ENCODE measurements at regions not wholly inside any gene's neighbourhood (a gene's known extent, or its start where the extent isn't known, plus 50 kb on each side); places are given as distances from the start of the nearest gene placed in this dataset.

DNA sequence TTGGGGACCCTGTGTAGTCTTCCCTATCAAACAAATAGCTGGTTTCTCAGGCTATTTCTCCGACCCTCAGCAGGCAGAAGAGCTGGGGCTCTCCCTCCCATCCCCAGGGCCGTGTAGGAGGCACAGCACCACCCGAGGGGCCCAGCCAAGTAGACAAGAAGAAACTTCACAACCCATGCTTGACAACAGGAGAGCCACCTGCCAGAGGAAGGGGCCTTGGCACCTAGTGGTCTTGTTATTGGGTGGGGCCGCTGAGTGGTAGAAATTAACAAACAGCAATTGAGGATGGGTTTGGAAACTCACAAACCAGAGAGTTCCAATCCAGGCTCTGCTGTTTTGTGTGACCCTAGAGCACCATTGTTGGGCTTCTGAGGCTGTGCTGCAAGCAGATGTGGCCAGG, 108.5 kb upstream of the CHD6 start:
- POLR2A ChIA-PET, result no interaction called here
- no peak for TF ChIP-seq CTCF (IDR thresholded peaks at IDR 0.05; ENCODE audit: control extremely low read depth, extremely low read depth, low read depth, missing control alignments)
- CTCF ChIA-PET, result interaction anchor here (1.2 to 1.9 kb wide), 5 partner anchors 8 to 33 kb away, joined by 3 to 10 read pairs (median 5); no protein-coding TSS in a partner anchor
- DNase-seq (ENCODE audit: extremely low spot score), result no peak

DNA sequence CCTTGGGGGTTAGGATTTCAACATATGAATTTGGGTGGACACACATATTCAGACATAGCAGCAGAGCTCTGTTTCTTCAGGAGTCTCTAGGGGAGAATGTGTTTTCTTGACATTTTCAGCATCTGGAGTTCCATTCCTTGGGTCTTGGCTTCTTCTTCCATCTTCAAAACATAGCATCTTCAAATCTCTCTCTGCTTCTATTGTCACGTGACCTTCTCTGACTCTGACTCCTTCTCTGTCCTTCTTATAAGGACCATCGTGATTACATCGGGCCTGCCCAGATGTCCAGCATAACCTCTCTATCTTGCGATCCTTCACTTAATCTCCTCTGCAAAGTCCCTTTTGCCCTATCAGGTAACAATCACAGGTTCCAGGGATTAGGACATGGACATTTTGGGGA, 101.0 kb upstream of the CHD6 start:
- CTCF ChIA-PET, result interaction anchor here (0.9 kb wide), 1 partner anchor 15 kb away, joined by 3 read pairs; no protein-coding TSS in a partner anchor
- no peak for TF ChIP-seq CTCF (IDR thresholded peaks at IDR 0.05; ENCODE audit: control extremely low read depth, extremely low read depth, low read depth, missing control alignments)
- POLR2A ChIA-PET, result no interaction called here
- DNase-seq (ENCODE audit: extremely low spot score), result no peak

DNA sequence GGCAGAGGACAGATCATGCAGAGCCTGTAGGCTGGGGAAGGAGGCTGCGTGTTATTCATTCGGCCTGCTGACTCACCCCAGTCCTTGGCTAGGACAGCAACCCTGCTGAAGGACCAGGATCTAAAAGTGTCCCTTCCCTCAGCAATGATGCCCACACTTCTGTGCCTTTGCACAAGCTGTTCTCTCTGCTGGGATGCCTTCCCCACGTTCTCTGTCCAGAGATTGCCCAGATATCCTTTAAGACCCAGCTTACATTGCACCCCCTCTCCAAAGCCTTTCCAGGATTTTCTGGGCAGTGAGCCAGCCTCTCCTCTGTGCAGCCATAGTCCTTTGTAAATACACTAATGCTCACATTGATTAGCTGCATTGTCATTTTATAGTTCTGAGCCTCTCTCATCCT, 99.3 kb upstream of the CHD6 start:
- CTCF ChIA-PET, result interaction anchor here (0.9 to 1.4 kb wide), 3 partner anchors 10 to 66 kb away, joined by 3 to 5 read pairs (median 5); no protein-coding TSS in a partner anchor
- TF ChIP-seq CTCF (IDR thresholded peaks at IDR 0.05; ENCODE audit: control extremely low read depth, extremely low read depth, low read depth, missing control alignments), result no peak
- no peak for DNase-seq (ENCODE audit: extremely low spot score)
- POLR2A ChIA-PET, result no interaction called here

GRCh38 chr20:41716911-41717310, 98.7 kb upstream of the CHD6 start:
- POLR2A ChIA-PET, result no interaction called here

GRCh38 chr20:41716436-41716835, 98.3 kb upstream of the CHD6 start:
- CTCF ChIA-PET, result interaction anchor here (1.0 to 1.8 kb wide), 3 partner anchors 10 to 22 kb away, joined by 3 to 5 read pairs (median 4); no protein-coding TSS in a partner anchor
- no peak for TF ChIP-seq CTCF (IDR thresholded peaks at IDR 0.05; ENCODE audit: control extremely low read depth, extremely low read depth, low read depth, missing control alignments)
- POLR2A ChIA-PET, result no interaction called here
- DNase-seq (ENCODE audit: extremely low spot score), result no peak

More at GRCh38 chr20:41716911-41717310, 98.7 kb upstream of the CHD6 start:
- CTCF ChIA-PET, result interaction anchor here (1.0 to 1.8 kb wide), 4 partner anchors 9 to 21 kb away, joined by 3 to 5 read pairs (median 4); no protein-coding TSS in a partner anchor
- DNase-seq (ENCODE audit: extremely low spot score), result no peak
- no peak for TF ChIP-seq CTCF (IDR thresholded peaks at IDR 0.05; ENCODE audit: control extremely low read depth, extremely low read depth, low read depth, missing control alignments)

DNA sequence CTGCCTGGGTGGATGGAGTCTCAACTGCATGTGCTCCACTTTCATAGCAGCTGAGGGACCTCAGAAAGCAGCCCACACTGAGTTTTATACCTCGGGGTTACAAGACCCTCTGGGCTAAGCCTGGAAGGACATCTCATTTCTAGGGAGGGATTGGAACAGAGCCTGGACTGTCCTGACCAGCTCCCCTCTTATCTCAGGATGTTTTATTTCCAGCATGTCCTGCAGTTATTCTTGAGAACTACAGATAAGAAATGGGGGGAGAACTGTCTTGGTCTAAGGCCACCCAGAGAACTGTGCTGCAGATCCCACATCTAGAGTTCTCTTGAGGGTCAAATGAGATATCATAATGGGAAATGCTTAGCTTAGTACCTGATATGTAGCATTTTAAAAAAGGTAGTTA, 97.3 kb upstream of the CHD6 start:
- CTCF ChIA-PET, result interaction anchor here (0.9 to 2.0 kb wide), 5 partner anchors 11 to 31 kb away, joined by 3 to 10 read pairs (median 4); no protein-coding TSS in a partner anchor
- no peak for DNase-seq (ENCODE audit: extremely low spot score)
- POLR2A ChIA-PET, result no interaction called here
- no peak for TF ChIP-seq CTCF (IDR thresholded peaks at IDR 0.05; ENCODE audit: control extremely low read depth, extremely low read depth, low read depth, missing control alignments)

Data from GM10248 (cell line).